ENCODE measurements at regions not wholly inside any gene's neighbourhood (a gene's known extent, or its start where the extent isn't known, plus 50 kb on each side); places are given as distances from the start of the nearest gene placed in this dataset.
A peak's percentile ranks its signal among the peaks of the same experiment; 100 is the strongest.
"Not testable (repeated sequence)": the region's sequence is repeated elsewhere in the genome, so short reads cannot be mapped to it uniquely, and the experiment has no call there.

- Histone ChIP-seq H3K36me3 (replicated peaks; ENCODE audit: control insufficient read depth, insufficient read depth, low read length) (no peaks in the 10 kb centered on the region), H3K27me3 (ENCODE audit: control insufficient read depth, insufficient read depth, low read length) (no peaks in the 10 kb centered on the region), H3K4me3 (ENCODE audit: insufficient read depth, low read depth, low read length) (no peak overlapping the region)
- DNase-seq = no peak
Measured at GRCh38 chr3:197424674-197425484, 126.5 kb upstream of the DLG1 start.

GRCh38 chr3:197424266-197424665 lies 125.9 kb upstream of the DLG1 start:
- H3K27me3 ChIP-seq (ENCODE audit: control insufficient read depth, insufficient read depth, low read length) = no peaks in the 10 kb centered on the region
- H3K36me3 ChIP-seq (replicated peaks; ENCODE audit: control insufficient read depth, insufficient read depth, low read length) = no peaks in the 10 kb centered on the region
- no peak overlapping the region for H3K4me3 ChIP-seq (ENCODE audit: insufficient read depth, low read depth, low read length)
- DNase-seq = no peak

GRCh38 chr3:197423376-197423775 lies 125.0 kb upstream of the DLG1 start:
- no peaks in the 10 kb centered on the region for H3K36me3 ChIP-seq (replicated peaks; ENCODE audit: control insufficient read depth, insufficient read depth, low read length)
- no peak for DNase-seq
- no peak overlapping the region for H3K4me3 ChIP-seq (ENCODE audit: insufficient read depth, low read depth, low read length)
- no peaks in the 10 kb centered on the region for H3K27me3 ChIP-seq (ENCODE audit: control insufficient read depth, insufficient read depth, low read length)

- DNase-seq = no peak
- H3K27me3 ChIP-seq (ENCODE audit: control insufficient read depth, insufficient read depth, low read length) = no peaks in the 10 kb centered on the region
- H3K36me3 ChIP-seq (replicated peaks; ENCODE audit: control insufficient read depth, insufficient read depth, low read length) = no peaks in the 10 kb centered on the region
- no peak overlapping the region for H3K4me3 ChIP-seq (ENCODE audit: insufficient read depth, low read depth, low read length)
Measured at GRCh38 chr3:197422506-197422905, 124.1 kb upstream of the DLG1 start.

GRCh38 chr3:197421021-197421420 lies 122.6 kb upstream of the DLG1 start:
- no peak overlapping the region for H3K4me3 ChIP-seq (ENCODE audit: insufficient read depth, low read depth, low read length)
- no peaks in the 10 kb centered on the region for H3K36me3 ChIP-seq (replicated peaks; ENCODE audit: control insufficient read depth, insufficient read depth, low read length)
- no peaks in the 10 kb centered on the region for H3K27me3 ChIP-seq (ENCODE audit: control insufficient read depth, insufficient read depth, low read length)
- DNase-seq = no peak

- no peaks in the 10 kb centered on the region for H3K27me3 ChIP-seq (ENCODE audit: control insufficient read depth, insufficient read depth, low read length)
- no peak overlapping the region for H3K4me3 ChIP-seq (ENCODE audit: insufficient read depth, low read depth, low read length)
- H3K36me3 ChIP-seq (replicated peaks; ENCODE audit: control insufficient read depth, insufficient read depth, low read length) = no peaks in the 10 kb centered on the region
- no peak for DNase-seq
Measured at GRCh38 chr3:197420566-197420965, 122.2 kb upstream of the DLG1 start.

GRCh38 chr3:197420115-197420514 lies 121.7 kb upstream of the DLG1 start:
- Histone ChIP-seq H3K27me3 (ENCODE audit: control insufficient read depth, insufficient read depth, low read length) (no peaks in the 10 kb centered on the region), H3K36me3 (replicated peaks; ENCODE audit: control insufficient read depth, insufficient read depth, low read length) (no peaks in the 10 kb centered on the region), H3K4me3 (ENCODE audit: insufficient read depth, low read depth, low read length) (no peak overlapping the region)
- DNase-seq = no peak

GRCh38 chr3:197419696-197420095 lies 121.3 kb upstream of the DLG1 start:
- no peak for DNase-seq
- no peaks in the 10 kb centered on the region for H3K27me3 ChIP-seq (ENCODE audit: control insufficient read depth, insufficient read depth, low read length)
- H3K36me3 ChIP-seq (replicated peaks; ENCODE audit: control insufficient read depth, insufficient read depth, low read length) = no peaks in the 10 kb centered on the region
- H3K4me3 ChIP-seq (ENCODE audit: insufficient read depth, low read depth, low read length) = no peak overlapping the region

- Histone ChIP-seq H3K27me3 (ENCODE audit: control insufficient read depth, insufficient read depth, low read length) (no peaks in the 10 kb centered on the region), H3K4me3 (ENCODE audit: insufficient read depth, low read depth, low read length) (no peak overlapping the region), H3K36me3 (replicated peaks; ENCODE audit: control insufficient read depth, insufficient read depth, low read length) (no peaks in the 10 kb centered on the region)
- DNase-seq = peak; percentile 47
Measured at GRCh38 chr3:197417911-197418618, 119.7 kb upstream of the DLG1 start.

GRCh38 chr3:197417441-197417840 lies 119.0 kb upstream of the DLG1 start:
- DNase-seq = no peak
- no peak overlapping the region for H3K4me3 ChIP-seq (ENCODE audit: insufficient read depth, low read depth, low read length)
- no peaks in the 10 kb centered on the region for H3K27me3 ChIP-seq (ENCODE audit: control insufficient read depth, insufficient read depth, low read length)
- no peaks in the 10 kb centered on the region for H3K36me3 ChIP-seq (replicated peaks; ENCODE audit: control insufficient read depth, insufficient read depth, low read length)

GRCh38 chr3:197411899-197412298 lies 113.5 kb upstream of the DLG1 start:
- not testable (repeated sequence) for H3K36me3 ChIP-seq (replicated peaks; ENCODE audit: control insufficient read depth, insufficient read depth, low read length); H3K4me3 ChIP-seq (ENCODE audit: insufficient read depth, low read depth, low read length); DNase-seq; H3K27me3 ChIP-seq (ENCODE audit: control insufficient read depth, insufficient read depth, low read length)

GRCh38 chr3:197410170-197410569 lies 111.8 kb upstream of the DLG1 start:
- not testable (repeated sequence) for H3K4me3 ChIP-seq (ENCODE audit: insufficient read depth, low read depth, low read length); DNase-seq; H3K27me3 ChIP-seq (ENCODE audit: control insufficient read depth, insufficient read depth, low read length); H3K36me3 ChIP-seq (replicated peaks; ENCODE audit: control insufficient read depth, insufficient read depth, low read length)

GRCh38 chr3:197408177-197408957 lies 110.0 kb upstream of the DLG1 start:
- no peak overlapping the region for H3K4me3 ChIP-seq (ENCODE audit: insufficient read depth, low read depth, low read length)
- no peaks in the 10 kb centered on the region for H3K27me3 ChIP-seq (ENCODE audit: control insufficient read depth, insufficient read depth, low read length)
- H3K36me3 ChIP-seq (replicated peaks; ENCODE audit: control insufficient read depth, insufficient read depth, low read length) = no peaks in the 10 kb centered on the region
- peak; percentile 22 for DNase-seq

GRCh38 chr3:197407526-197407925 lies 109.1 kb upstream of the DLG1 start:
- H3K27me3 ChIP-seq (ENCODE audit: control insufficient read depth, insufficient read depth, low read length) = no peaks in the 10 kb centered on the region
- no peaks in the 10 kb centered on the region for H3K36me3 ChIP-seq (replicated peaks; ENCODE audit: control insufficient read depth, insufficient read depth, low read length)
- H3K4me3 ChIP-seq (ENCODE audit: insufficient read depth, low read depth, low read length) = no peak overlapping the region
- no peak for DNase-seq

GRCh38 chr3:197407053-197407452 lies 108.6 kb upstream of the DLG1 start:
- Histone ChIP-seq H3K4me3 (ENCODE audit: insufficient read depth, low read depth, low read length) (no peak overlapping the region), H3K36me3 (replicated peaks; ENCODE audit: control insufficient read depth, insufficient read depth, low read length) (no peaks in the 10 kb centered on the region), H3K27me3 (ENCODE audit: control insufficient read depth, insufficient read depth, low read length) (no peaks in the 10 kb centered on the region)
- peak; percentile 11 for DNase-seq

Data from H7 (cell line).